Calu3 (cell line): ENCODE measurements at regions not wholly inside any gene's neighbourhood (a gene's known extent, or its start where the extent isn't known, plus 50 kb on each side); places are given as distances from the start of the nearest gene placed in this dataset.

Experiments
- BruUV-seq: library from RNA; stranded (reverse); fragments of 400-500 nt; replicated peaks from 2 replicates; lab custom pipeline; 2021; lab: Mats Ljungman, UMichigan
- CTCF ChIA-PET: fragments of 300-600 bp; sonication (Branson Sonifier 250); formaldehyde crosslinking; loops from one replicate; lab custom pipeline; 2022; ENCODE audit warnings: antibody characterized with exemption; lab: Charles Lee
- DNase-seq: peaks from one replicate; pipeline ENCODE4 v3.0.0; 2022
- H3K27ac Mint-ChIP-seq: one replicate; pipeline ENCODE4 v1.8.0; 2022; ENCODE audit warnings: mixed read lengths; ENCODE audit not compliant: unreplicated experiment
- H3K27me3 Mint-ChIP-seq: one replicate; pipeline ENCODE4 v1.8.0; 2022; ENCODE audit warnings: mixed read lengths; ENCODE audit not compliant: unreplicated experiment
- H3K36me3 Mint-ChIP-seq: one replicate; pipeline ENCODE4 v1.8.0; 2022; ENCODE audit warnings: mild to moderate bottlenecking, moderate library complexity, mixed read lengths; ENCODE audit not compliant: insufficient read depth, unreplicated experiment
- H3K4me1 Mint-ChIP-seq: one replicate; pipeline ENCODE4 v1.8.0; 2022; ENCODE audit warnings: mild to moderate bottlenecking, low read depth, mixed read lengths; ENCODE audit not compliant: unreplicated experiment
- H3K4me3 Mint-ChIP-seq: one replicate; pipeline ENCODE4 v1.8.0; 2022; ENCODE audit warnings: mild to moderate bottlenecking, low read depth, moderate library complexity, mixed read lengths; ENCODE audit not compliant: unreplicated experiment
- H3K9me3 Mint-ChIP-seq: one replicate; pipeline ENCODE4 v1.8.0; 2022; ENCODE audit warnings: low read depth, mixed read lengths; ENCODE audit not compliant: unreplicated experiment
- intact Hi-C: fragments of 100-400 bp; cut with micrococcal nuclease; formaldehyde crosslinking; loops from one replicate; pipeline ENCODE4 v1.10.0; 2022; ENCODE audit not compliant: unreplicated experiment
- TF ChIP-seq, protein P1 (sequence below): fragments of 200-600 bp; IDR thresholded peaks from one replicate; pipeline ENCODE4 v1.8.0; 2022; ENCODE audit warnings: antibody characterized with exemption; ENCODE audit not compliant: unreplicated experiment

DNA sequence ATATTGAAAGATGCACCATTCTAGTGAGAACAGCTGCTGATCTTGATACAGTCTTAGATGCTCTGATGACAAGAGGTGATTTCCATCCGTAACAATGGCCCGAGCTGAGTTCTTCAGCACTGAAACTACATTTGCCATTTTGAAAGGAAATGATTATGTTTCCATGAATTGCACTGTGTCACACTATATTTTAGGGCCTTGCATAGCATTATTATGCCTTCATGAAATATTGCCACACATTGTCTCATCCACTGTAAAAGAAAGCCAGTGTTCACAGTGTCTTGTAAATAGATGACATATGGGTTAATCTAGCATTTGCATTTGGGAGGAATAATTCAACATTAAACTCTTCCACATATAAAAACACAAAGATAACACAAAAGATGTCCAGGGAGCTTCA lies 438.3 kb upstream of the PSMD7 start:
- CTCF ChIA-PET = no interaction called here
- BruUV-seq = no TSS peak
- TF ChIP-seq, protein P1, sequence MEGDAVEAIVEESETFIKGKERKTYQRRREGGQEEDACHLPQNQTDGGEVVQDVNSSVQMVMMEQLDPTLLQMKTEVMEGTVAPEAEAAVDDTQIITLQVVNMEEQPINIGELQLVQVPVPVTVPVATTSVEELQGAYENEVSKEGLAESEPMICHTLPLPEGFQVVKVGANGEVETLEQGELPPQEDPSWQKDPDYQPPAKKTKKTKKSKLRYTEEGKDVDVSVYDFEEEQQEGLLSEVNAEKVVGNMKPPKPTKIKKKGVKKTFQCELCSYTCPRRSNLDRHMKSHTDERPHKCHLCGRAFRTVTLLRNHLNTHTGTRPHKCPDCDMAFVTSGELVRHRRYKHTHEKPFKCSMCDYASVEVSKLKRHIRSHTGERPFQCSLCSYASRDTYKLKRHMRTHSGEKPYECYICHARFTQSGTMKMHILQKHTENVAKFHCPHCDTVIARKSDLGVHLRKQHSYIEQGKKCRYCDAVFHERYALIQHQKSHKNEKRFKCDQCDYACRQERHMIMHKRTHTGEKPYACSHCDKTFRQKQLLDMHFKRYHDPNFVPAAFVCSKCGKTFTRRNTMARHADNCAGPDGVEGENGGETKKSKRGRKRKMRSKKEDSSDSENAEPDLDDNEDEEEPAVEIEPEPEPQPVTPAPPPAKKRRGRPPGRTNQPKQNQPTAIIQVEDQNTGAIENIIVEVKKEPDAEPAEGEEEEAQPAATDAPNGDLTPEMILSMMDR = no peak
- Mint-ChIP-seq H3K36me3 (no peaks in the 10 kb centered on the region), H3K27ac (no peak overlapping the region), H3K27me3 (peaks cover 31% of the 10 kb centered on the region), H3K4me1 (no peaks in the 10 kb centered on the region), H3K4me3 (no peak overlapping the region), H3K9me3 (no peaks in the 10 kb centered on the region)
- DNase-seq = no peak
- intact Hi-C loops = no loop called here

DNA sequence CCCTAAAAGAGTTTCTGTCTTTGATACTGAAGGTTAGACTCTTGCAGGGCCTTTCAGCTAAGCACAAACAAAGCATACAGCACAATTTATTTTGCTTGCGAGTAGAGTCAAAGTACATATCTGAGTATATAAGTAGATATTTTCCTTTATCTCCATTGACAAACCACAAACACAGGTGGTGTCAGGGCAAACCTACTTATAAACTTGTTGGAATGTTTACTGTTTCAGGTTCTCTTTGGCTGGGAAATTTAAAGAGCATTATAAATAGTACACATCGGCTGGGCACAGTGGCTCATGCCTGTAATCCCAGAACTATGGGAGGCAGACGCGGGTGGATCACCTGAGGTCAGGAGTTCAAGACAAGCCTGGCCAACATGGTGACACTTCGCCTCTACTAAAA lies 442.6 kb upstream of the PSMD7 start:
- no peaks in the 10 kb centered on the region for H3K36me3 Mint-ChIP-seq

DNA sequence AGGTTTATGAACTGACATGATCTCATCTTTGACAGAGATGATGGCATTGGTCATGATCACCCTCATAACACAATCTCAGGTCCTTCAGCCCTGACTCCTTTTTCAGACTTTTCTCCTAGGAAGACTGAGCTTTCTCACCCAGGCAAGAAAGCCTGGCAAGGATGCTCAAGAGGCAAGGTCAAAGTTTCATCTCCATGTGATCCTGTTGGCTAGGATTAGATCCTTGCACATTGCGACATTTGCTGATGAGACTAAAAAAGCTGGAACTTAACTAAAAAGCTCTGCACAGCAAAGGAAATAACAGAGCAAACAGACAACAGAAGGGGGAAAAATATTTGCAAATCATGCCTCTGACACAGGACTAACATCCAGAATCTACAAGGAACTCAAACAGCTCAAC lies 444.1 kb upstream of the PSMD7 start:
- H3K4me3 Mint-ChIP-seq = no peak overlapping the region
- H3K36me3 Mint-ChIP-seq = no peaks in the 10 kb centered on the region
- DNase-seq = no peak
- TF ChIP-seq, protein P1 = no peak
- peaks cover 32% of the 10 kb centered on the region for H3K27me3 Mint-ChIP-seq
- intact Hi-C loops = no loop called here
- H3K4me1 Mint-ChIP-seq = no peaks in the 10 kb centered on the region
- CTCF ChIA-PET = no interaction called here
- no peaks in the 10 kb centered on the region for H3K9me3 Mint-ChIP-seq
- H3K27ac Mint-ChIP-seq = no peak overlapping the region
- no TSS peak for BruUV-seq

More for the DNA sequence above, 442.6 kb upstream of the PSMD7 start:
- Mint-ChIP-seq H3K4me3 (no peak overlapping the region), H3K9me3 (no peaks in the 10 kb centered on the region), H3K4me1 (no peaks in the 10 kb centered on the region), H3K27ac (no peak overlapping the region), H3K27me3 (peaks cover 36% of the 10 kb centered on the region)
- intact Hi-C loops = no loop called here
- BruUV-seq = no TSS peak
- DNase-seq = no peak
- CTCF ChIA-PET = no interaction called here
- TF ChIP-seq, protein P1 = no peak

DNA sequence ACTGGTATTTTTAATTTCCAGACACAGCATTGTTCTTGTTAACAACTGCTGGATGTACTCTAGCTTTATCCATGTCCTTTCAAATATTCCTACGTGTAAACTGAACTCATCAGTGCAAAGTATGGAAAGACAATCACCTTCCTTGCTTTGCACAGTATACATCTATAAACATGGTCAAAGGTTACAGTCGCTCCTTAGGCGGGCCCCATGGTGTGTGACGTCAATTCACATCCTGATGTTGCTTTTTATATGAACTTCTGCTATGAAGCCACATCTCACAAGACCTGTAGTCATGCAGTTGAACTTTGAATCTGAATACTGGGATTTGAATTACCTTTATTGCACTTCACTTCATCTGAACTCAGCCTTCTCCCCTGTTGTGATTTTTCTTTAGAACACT lies 447.6 kb upstream of the PSMD7 start:
- intact Hi-C loops = no loop called here
- DNase-seq = no peak
- H3K4me3 Mint-ChIP-seq = no peak overlapping the region
- CTCF ChIA-PET = no interaction called here
- H3K9me3 Mint-ChIP-seq = no peaks in the 10 kb centered on the region
- H3K27ac Mint-ChIP-seq = no peak overlapping the region
- BruUV-seq = no TSS peak
- peaks cover 45% of the 10 kb centered on the region for H3K27me3 Mint-ChIP-seq
- no peaks in the 10 kb centered on the region for H3K36me3 Mint-ChIP-seq
- no peaks in the 10 kb centered on the region for H3K4me1 Mint-ChIP-seq
- TF ChIP-seq, protein P1 = no peak

DNA sequence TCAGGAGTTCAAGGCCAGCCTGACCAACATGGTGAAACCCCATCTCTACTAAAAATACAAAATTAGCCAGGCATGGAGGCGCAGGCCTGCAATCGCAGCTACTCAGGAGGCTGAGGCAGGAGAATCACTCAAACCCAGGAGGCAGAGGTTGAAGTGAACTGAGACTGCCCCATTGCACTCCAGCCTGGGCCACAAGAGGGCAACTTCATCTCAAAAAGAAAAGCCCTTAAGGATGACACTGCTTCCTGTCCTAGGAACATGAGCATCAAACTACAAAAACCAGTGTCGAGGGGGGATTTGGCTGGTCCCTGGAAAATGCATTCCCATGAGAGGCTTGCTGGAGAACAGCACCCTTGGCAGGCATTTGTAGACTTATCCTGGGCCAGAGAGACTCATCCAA lies 449.5 kb upstream of the PSMD7 start:
- no peak overlapping the region for H3K27ac Mint-ChIP-seq
- DNase-seq = no peak
- H3K9me3 Mint-ChIP-seq = no peaks in the 10 kb centered on the region
- H3K4me1 Mint-ChIP-seq = no peaks in the 10 kb centered on the region
- H3K36me3 Mint-ChIP-seq = no peaks in the 10 kb centered on the region
- TF ChIP-seq, protein P1 = no peak
- BruUV-seq = no TSS peak
- H3K4me3 Mint-ChIP-seq = no peak overlapping the region
- intact Hi-C loops = no loop called here
- CTCF ChIA-PET = no interaction called here
- peaks cover 49% of the 10 kb centered on the region for H3K27me3 Mint-ChIP-seq
